Chondrocyte (in vitro differentiated cells): ENCODE measurements at regions not wholly inside any gene's neighbourhood (a gene's known extent, or its start where the extent isn't known, plus 50 kb on each side); places are given as distances from the start of the nearest gene placed in this dataset.

Experiments
- DNase-seq: peaks from one replicate; pipeline ENCODE4 v3.0.0; 2021; ENCODE audit warnings: mixed read lengths, low spot score
- H3K27ac Mint-ChIP-seq: one replicate; pipeline ENCODE4 v1.8.0; 2021; ENCODE audit warnings: mild to moderate bottlenecking, moderate library complexity, mixed read lengths; ENCODE audit not compliant: unreplicated experiment
- H3K27me3 Mint-ChIP-seq: 2 replicates; pipeline ENCODE4 v1.8.0; 2021; ENCODE audit warnings: low read depth, mixed read lengths
- H3K36me3 Mint-ChIP-seq: 2 replicates; pipeline ENCODE4 v1.8.0; 2021; ENCODE audit warnings: low read depth, mixed read lengths
- H3K4me1 Mint-ChIP-seq: 2 replicates; pipeline ENCODE4 v1.8.0; 2021; ENCODE audit warnings: low read depth, mild to moderate bottlenecking, mixed read lengths
- H3K4me3 Mint-ChIP-seq: one replicate; pipeline ENCODE4 v1.8.0; 2021; ENCODE audit warnings: mild to moderate bottlenecking, moderate library complexity, mixed read lengths; ENCODE audit not compliant: unreplicated experiment
- H3K9me3 Mint-ChIP-seq: 2 replicates; pipeline ENCODE4 v1.8.0; 2021; ENCODE audit warnings: low read depth, mixed read lengths
- TF ChIP-seq, protein P1 (sequence below): fragments of 200-600 bp; sonication (generic); IDR thresholded peaks from 2 replicates; pipeline ENCODE4 v1.5.0; 2021; ENCODE audit warnings: antibody characterized with exemption, mild to moderate bottlenecking, moderate library complexity

DNA sequence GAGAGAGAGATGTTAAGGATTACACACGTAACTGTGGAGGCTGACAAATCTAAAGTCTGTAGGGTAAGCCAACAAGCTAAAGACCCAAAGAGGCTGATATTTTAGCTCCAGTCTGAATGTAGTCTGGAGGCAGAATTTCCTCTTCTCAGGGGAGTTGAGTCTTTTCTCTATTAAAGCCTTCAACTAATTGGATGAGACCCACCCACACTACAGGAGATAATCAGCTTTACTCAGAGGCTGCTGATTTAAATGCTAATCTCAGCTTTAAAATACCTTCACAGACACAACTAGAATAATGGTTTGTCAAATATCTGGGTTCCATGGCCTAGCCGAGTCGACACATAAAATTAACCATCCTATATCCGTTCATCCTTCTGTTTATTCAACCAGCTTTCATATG lies 204.3 kb upstream of the PSMD7 start:
- no peak for DNase-seq
- no peaks in the 10 kb centered on the region for H3K36me3 Mint-ChIP-seq
- H3K27me3 Mint-ChIP-seq: peaks cover 2% of the 10 kb centered on the region
- no peak overlapping the region for H3K27ac Mint-ChIP-seq
- no peaks in the 10 kb centered on the region for H3K9me3 Mint-ChIP-seq
- TF ChIP-seq, protein P1, sequence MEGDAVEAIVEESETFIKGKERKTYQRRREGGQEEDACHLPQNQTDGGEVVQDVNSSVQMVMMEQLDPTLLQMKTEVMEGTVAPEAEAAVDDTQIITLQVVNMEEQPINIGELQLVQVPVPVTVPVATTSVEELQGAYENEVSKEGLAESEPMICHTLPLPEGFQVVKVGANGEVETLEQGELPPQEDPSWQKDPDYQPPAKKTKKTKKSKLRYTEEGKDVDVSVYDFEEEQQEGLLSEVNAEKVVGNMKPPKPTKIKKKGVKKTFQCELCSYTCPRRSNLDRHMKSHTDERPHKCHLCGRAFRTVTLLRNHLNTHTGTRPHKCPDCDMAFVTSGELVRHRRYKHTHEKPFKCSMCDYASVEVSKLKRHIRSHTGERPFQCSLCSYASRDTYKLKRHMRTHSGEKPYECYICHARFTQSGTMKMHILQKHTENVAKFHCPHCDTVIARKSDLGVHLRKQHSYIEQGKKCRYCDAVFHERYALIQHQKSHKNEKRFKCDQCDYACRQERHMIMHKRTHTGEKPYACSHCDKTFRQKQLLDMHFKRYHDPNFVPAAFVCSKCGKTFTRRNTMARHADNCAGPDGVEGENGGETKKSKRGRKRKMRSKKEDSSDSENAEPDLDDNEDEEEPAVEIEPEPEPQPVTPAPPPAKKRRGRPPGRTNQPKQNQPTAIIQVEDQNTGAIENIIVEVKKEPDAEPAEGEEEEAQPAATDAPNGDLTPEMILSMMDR: no peak
- no peak overlapping the region for H3K4me3 Mint-ChIP-seq
- no peaks in the 10 kb centered on the region for H3K4me1 Mint-ChIP-seq

DNA sequence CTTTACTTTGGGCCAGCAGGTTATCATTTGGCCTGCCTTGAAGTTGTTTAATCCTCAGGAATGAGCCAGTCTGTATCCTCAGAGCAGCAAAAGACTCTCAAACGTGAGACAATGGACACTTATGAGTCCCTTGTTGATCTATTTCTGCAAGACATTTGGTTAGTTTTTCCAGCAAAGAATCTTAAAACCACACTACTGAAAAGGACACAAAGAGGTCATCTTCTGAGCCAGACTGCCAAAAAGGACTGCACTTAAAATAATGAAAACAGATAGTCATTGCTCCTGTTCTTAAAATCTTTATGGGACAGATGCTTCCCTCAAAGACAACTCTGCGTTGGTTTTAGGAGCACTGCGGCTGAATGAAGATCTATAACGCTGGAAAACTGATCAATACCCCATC lies 205.7 kb upstream of the PSMD7 start:
- H3K27ac Mint-ChIP-seq: no peak overlapping the region
- no peak for DNase-seq
- no peaks in the 10 kb centered on the region for H3K4me1 Mint-ChIP-seq

DNA sequence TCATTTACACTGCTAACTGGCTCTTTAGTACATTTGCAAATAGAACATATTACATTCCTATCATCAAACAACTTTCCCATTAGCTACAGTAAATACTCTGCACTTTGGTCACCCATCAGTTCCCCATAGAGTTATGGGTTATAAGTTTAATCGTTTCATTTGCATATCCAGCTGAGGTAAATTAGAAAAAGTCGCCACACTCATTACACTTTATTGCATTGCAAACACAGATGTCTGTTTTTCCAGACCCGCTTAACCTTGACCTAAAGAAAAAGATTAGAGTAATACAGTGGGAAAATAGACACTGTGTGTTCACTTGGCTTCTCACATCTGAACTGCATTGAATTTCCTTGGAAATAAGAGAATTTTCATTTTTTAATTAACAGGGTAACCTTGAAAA lies 213.1 kb upstream of the PSMD7 start:
- Mint-ChIP-seq H3K4me3 (no peak overlapping the region), H3K27me3 (peaks cover 2% of the 10 kb centered on the region), H3K36me3 (no peaks in the 10 kb centered on the region), H3K4me1 (no peaks in the 10 kb centered on the region), H3K27ac (no peak overlapping the region), H3K9me3 (peaks cover 4% of the 10 kb centered on the region)
- TF ChIP-seq, protein P1: no peak
- DNase-seq: no peak

More for the DNA sequence above, 205.7 kb upstream of the PSMD7 start:
- no peak overlapping the region for H3K4me3 Mint-ChIP-seq
- H3K9me3 Mint-ChIP-seq: peaks cover 4% of the 10 kb centered on the region
- peaks cover 2% of the 10 kb centered on the region for H3K27me3 Mint-ChIP-seq
- no peaks in the 10 kb centered on the region for H3K36me3 Mint-ChIP-seq
- TF ChIP-seq, protein P1: no peak

DNA sequence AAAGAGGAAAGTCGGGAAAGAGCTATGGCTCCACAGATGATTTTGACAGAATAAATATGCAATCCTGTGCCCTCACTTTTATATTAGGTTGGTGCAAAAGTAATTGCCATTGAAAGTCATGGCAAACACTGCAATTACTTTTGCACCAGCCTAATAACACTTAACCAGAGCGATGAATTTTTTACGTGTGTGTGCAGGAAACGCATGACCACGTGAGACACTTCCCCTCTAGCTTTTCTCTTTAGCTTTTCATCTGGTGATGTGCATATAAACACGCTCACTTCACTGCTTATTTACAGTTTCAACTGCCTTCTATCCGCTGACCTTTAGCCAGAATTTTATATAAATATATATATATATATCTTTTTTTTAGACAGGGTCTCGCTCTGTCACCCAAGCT lies 216.3 kb upstream of the PSMD7 start:
- no peak for DNase-seq
- Mint-ChIP-seq H3K36me3 (no peaks in the 10 kb centered on the region), H3K4me1 (no peaks in the 10 kb centered on the region), H3K9me3 (peaks cover 7% of the 10 kb centered on the region), H3K27ac (no peak overlapping the region), H3K27me3 (no peaks in the 10 kb centered on the region), H3K4me3 (no peak overlapping the region)
- TF ChIP-seq, protein P1: no peak

DNA sequence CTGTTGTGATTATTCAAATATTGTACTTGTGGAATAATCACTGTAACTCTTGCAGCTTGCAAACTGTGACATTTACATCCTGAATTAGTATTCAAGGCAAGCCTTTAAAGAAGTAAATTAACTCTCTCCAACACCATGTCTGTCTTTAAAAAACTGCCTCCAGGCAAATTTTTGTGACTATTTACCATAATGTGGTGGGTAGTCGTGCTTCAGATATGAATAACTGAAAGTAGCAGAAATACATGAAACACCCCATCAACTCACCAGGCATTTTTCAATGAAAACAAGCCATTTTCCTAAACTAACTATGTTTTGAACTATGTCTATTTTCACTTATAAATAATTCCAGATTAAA lies 217.4 kb upstream of the PSMD7 start:
- Mint-ChIP-seq H3K9me3 (peaks cover 14% of the 10 kb centered on the region), H3K27me3 (no peaks in the 10 kb centered on the region), H3K4me1 (no peaks in the 10 kb centered on the region), H3K4me3 (no peak overlapping the region), H3K36me3 (no peaks in the 10 kb centered on the region), H3K27ac (no peak overlapping the region)
- TF ChIP-seq, protein P1: no peak
- no peak for DNase-seq
